Spleen (tissue), 11 donors: ENCODE measurements at regions not wholly inside any gene's neighbourhood (a gene's known extent, or its start where the extent isn't known, plus 50 kb on each side); places are given as distances from the start of the nearest gene placed in this dataset.

Experiments used
- DNase-seq: peaks from one replicate; pipeline ENCODE4 v3.0.0-alpha.2; 2020
- H3K27ac ChIP-seq, 8 donors: fragments of 200-600 bp; sonication (generic) in 7 of 8; 1 replicate in 4 of 8; 2 replicates in 4 of 8; pipeline versions ENCODE4 v1.5.0 to v1.8.0; 2016 to 2021; ENCODE audit warnings: inconsistent platforms in 4 of 8, mild to moderate bottlenecking in 4 of 8, moderate library complexity in 1 of 8
- H3K27me3 ChIP-seq, 7 donors: fragments of 200-600 bp; sonication (generic) in 6 of 7; replicated peaks in 1 of 7; 1 replicate in 4 of 7; 2 replicates in 3 of 7; pipeline versions ENCODE4 v1.5.0 to v1.8.0; 2016 to 2021; ENCODE audit warnings: inconsistent platforms in 3 of 7, mild to moderate bottlenecking in 1 of 7
- H3K36me3 ChIP-seq, 6 donors: fragments of 200-600 bp; sonication (generic) in 5 of 6; 1 replicate in 4 of 6; 2 replicates in 2 of 6; pipeline versions ENCODE4 v1.5.0 to v1.8.0; 2016 to 2021; ENCODE audit warnings: inconsistent platforms in 2 of 6
- H3K4me1 ChIP-seq, 6 donors: fragments of 200-600 bp; sonication (generic) in 5 of 6; 1 replicate in 3 of 6; 2 replicates in 3 of 6; pipeline versions ENCODE4 v1.5.0 to v1.8.0; 2016 to 2021; ENCODE audit warnings: inconsistent platforms in 3 of 6
- H3K4me3 ChIP-seq, 8 donors: fragments of 200-600 bp; sonication (generic) in 7 of 8; 1 replicate in 4 of 8; 2 replicates in 4 of 8; pipeline versions ENCODE4 v1.5.0 to v1.8.0; 2016 to 2021; ENCODE audit warnings: inconsistent platforms in 4 of 8, mild to moderate bottlenecking in 4 of 8, moderate library complexity in 2 of 8
- H3K9me3 ChIP-seq, 8 donors: fragments of 200-600 bp; sonication (generic) in 7 of 8; 1 replicate in 4 of 8; 2 replicates in 4 of 8; pipeline versions ENCODE4 v1.5.0 to v1.8.0; 2016 to 2021; ENCODE audit warnings: inconsistent platforms in 4 of 8
- POLR2A ChIP-seq, 3 donors: fragments of 450-650 bp; IDR thresholded peaks; one replicate each; pipeline ENCODE4 v1.5.1; 2017; ENCODE audit warnings: antibody characterized with exemption in 3 of 3, mild to moderate bottlenecking in 1 of 3
- POLR2AphosphoS5 ChIP-seq, 3 donors: sonication (generic); formaldehyde crosslinking; IDR thresholded peaks; one replicate each; pipeline ENCODE4 v1.5.1; 2017; ENCODE audit warnings: antibody characterized with exemption in 3 of 3
- WGBS, 5 donors: extraction: QIAGEN DNeasy Blood & Tissue Kit in 3 of 5; methylation state at CpG; one replicate each; pipeline versions ENCODE4 v1.1.5 to v1.1.7; 2013 to 2018; 5-methylcytosine and 5-hydroxymethylcytosine counted together
- intact Hi-C: fragments of 100-400 bp; cut with DNase I; formaldehyde crosslinking; loops from one replicate; pipeline ENCODE4 v1.15.0; 2023; ENCODE audit warnings: low total_unique reads
- TF ChIP-seq, protein P1 (sequence below), 11 experiments: fragments of 200-600 bp in 7 of 11; fragments of 450-650 bp in 4 of 11; sonication (generic) in 4 of 11; IDR thresholded peaks in 8 of 11; conservative IDR thresholded peaks in 3 of 11; 1 replicate in 7 of 11; 2 replicates in 4 of 11; pipeline versions ENCODE4 v1.4.0 to v1.8.0; 2016 to 2021; ENCODE audit warnings: antibody characterized with exemption in 11 of 11, inconsistent platforms in 4 of 11, mild to moderate bottlenecking in 1 of 11
- donor health status: healthy with polysubstance abuse.
- donor health status: DM: no; HTN: no; CAD: no; lungs with moderate emphysema.
- donor health status: DM: no; HTN: no; CAD: no.
- donor health status: Bipolar disorder and iron deficiency.
- donor health status: healthy.
- donor health status: DM: no; HTN: no; CAD: no.
- donor health status: DM: yes; HTN: yes; CAD: no.

DNA sequence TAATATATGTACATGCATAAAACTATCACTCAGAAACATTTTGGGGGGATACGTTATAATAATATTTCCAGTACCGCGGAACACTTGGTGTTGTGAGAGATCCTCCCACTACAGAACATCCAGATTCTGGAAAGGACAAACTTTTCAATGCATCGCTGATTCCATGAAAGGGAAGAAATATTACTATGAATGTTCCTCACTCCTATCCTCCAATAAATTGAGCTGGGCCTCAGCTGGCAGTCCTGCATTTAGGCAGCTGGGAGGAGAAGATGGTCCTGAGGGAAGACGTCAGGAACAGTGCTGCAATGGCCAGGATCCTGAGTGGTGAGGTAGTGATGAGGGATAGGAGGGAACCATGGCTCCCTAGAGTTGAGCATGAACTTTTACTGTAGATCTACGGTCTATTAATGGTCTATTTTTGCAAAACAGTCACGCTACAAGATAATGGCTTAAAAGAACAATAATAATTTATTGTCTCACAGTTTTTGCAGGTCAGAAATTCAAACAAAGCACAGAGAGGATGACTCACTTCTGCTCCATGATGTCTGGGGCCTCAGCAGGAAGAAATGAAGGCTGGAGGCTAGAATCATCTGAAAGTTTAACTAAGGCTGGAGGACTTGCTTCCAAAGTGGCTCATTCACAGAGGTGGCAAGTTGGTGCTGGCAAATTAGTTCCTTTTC, 538.1 kb downstream of the STIM2 start:
- H3K27ac ChIP-seq: no peak overlapping the region
- H3K9me3 ChIP-seq: peaks cover 0 to 37% (median 11%) of the 10 kb centered on the region in 8 donors
- 76 to 87% (median 78%) methylated on average over 7 of the region's 7 CpGs for WGBS, 5 donors
- no peak for DNase-seq
- TF ChIP-seq, protein P1, sequence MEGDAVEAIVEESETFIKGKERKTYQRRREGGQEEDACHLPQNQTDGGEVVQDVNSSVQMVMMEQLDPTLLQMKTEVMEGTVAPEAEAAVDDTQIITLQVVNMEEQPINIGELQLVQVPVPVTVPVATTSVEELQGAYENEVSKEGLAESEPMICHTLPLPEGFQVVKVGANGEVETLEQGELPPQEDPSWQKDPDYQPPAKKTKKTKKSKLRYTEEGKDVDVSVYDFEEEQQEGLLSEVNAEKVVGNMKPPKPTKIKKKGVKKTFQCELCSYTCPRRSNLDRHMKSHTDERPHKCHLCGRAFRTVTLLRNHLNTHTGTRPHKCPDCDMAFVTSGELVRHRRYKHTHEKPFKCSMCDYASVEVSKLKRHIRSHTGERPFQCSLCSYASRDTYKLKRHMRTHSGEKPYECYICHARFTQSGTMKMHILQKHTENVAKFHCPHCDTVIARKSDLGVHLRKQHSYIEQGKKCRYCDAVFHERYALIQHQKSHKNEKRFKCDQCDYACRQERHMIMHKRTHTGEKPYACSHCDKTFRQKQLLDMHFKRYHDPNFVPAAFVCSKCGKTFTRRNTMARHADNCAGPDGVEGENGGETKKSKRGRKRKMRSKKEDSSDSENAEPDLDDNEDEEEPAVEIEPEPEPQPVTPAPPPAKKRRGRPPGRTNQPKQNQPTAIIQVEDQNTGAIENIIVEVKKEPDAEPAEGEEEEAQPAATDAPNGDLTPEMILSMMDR (IDR thresholded peaks at IDR 0.05 in 8 of 11, conservative IDR thresholded peaks at IDR 0.05 in 3 of 11): no peak
- TF ChIP-seq POLR2AphosphoS5 (IDR thresholded peaks at IDR 0.05) (no peak), POLR2A (IDR thresholded peaks at IDR 0.05) (no peak)
- no peaks in the 10 kb centered on the region for H3K36me3 ChIP-seq
- intact Hi-C loops: no loop called here
- no peaks in the 10 kb centered on the region for H3K4me1 ChIP-seq
- H3K27me3 ChIP-seq: no peaks in the 10 kb centered on the region
- H3K4me3 ChIP-seq: no peak overlapping the region

DNA sequence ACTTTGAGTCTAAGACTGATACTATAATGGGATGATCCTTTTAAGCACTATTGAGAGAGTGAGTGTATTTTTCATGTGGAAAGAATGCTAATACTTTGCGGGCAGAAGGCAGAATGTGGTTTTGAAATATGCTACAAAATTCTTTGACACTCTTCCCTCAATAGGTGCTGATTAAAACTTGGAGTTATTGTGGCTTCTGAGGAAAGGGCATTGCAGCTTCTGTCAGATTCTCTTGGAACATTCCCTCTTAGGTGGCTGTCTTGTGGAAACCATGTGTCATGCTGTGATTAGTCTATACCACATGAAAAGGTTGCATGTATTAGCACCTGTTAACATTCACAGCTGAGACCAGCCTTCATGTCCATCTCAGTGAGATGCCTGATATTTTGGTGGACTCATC, 547.0 kb downstream of the STIM2 start:
- Histone ChIP-seq H3K9me3 (peaks cover 2 to 48% (median 26%) of the 10 kb centered on the region in 8 donors), H3K36me3 (no peaks in the 10 kb centered on the region), H3K4me3 (no peak overlapping the region), H3K4me1 (no peaks in the 10 kb centered on the region), H3K27ac (no peak overlapping the region), H3K27me3 (no peaks in the 10 kb centered on the region)
- intact Hi-C loops: no loop called here
- no peak for DNase-seq
- TF ChIP-seq POLR2A (IDR thresholded peaks at IDR 0.05) (no peak), POLR2AphosphoS5 (IDR thresholded peaks at IDR 0.05) (no peak)
- TF ChIP-seq, protein P1 (IDR thresholded peaks at IDR 0.05 in 8 of 11, conservative IDR thresholded peaks at IDR 0.05 in 3 of 11): no peak
- WGBS, 5 donors: 89 to 96% (median 91%) methylated on average over 1 of the region's 1 CpG

DNA sequence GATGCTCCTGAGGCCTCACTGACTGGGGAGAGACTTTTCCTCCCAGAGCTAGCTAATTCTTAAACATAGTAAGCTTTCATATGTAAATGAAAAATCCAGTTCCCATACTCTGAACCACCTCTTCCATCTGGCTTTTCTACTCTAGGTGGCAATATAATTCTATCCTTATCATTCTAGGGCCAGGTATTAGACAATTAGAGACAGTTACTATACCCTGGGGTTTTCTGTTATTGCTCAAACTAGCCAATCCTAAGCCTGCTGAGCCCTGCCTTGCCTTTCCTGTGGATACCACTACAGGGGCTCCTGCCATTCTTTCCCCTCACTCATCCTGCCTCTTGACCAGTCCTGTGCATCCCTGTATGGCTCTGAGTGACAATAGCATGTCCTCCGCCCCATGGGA, 552.0 kb downstream of the STIM2 start:
- H3K27ac ChIP-seq: no peak overlapping the region
- intact Hi-C loops: no loop called here
- DNase-seq: no peak

More for the DNA sequence above, 552.0 kb downstream of the STIM2 start:
- Histone ChIP-seq H3K4me3 (no peak overlapping the region), H3K9me3 (peaks cover 0 to 34% (median 18%) of the 10 kb centered on the region in 8 donors), H3K36me3 (no peaks in the 10 kb centered on the region), H3K4me1 (no peaks in the 10 kb centered on the region), H3K27me3 (no peaks in the 10 kb centered on the region)
- 85 to 93% (median 92%) methylated on average over 1 of the region's 1 CpG for WGBS, 5 donors
- TF ChIP-seq, protein P1 (IDR thresholded peaks at IDR 0.05 in 8 of 11, conservative IDR thresholded peaks at IDR 0.05 in 3 of 11): no peak
- TF ChIP-seq POLR2AphosphoS5 (IDR thresholded peaks at IDR 0.05) (no peak), POLR2A (IDR thresholded peaks at IDR 0.05) (no peak)
